GM10248 (cell line): ENCODE measurements at regions not wholly inside any gene's neighbourhood (a gene's known extent, or its start where the extent isn't known, plus 50 kb on each side); places are given as distances from the start of the nearest gene placed in this dataset.
"Not testable (repeated sequence)": the region's sequence is repeated elsewhere in the genome, so short reads cannot be mapped to it uniquely, and the experiment has no call there.

ENCODE experiments used
- CTCF ChIA-PET: fragments of 300-600 bp; sonication (Branson Sonifier 250); formaldehyde crosslinking; extraction: SDS; loops from one replicate; lab custom pipeline; 2021; ENCODE audit warnings: antibody characterized with exemption; lab: Yijun Ruan, JAX
- POLR2A ChIA-PET: fragments of 350-650 bp; sonication (Branson Sonifier 250); formaldehyde crosslinking; extraction: SDS; loops from one replicate; lab custom pipeline; 2020; ENCODE audit warnings: antibody characterized with exemption; lab: Yijun Ruan, JAX
- DNase-seq: peaks from one replicate; pipeline ENCODE4 v3.0.0; 2012; ENCODE audit errors: extremely low spot score
- TF ChIP-seq, protein P1 (sequence below): IDR thresholded peaks from 2 replicates; pipeline ENCODE4 v1.5.1; 2012; ENCODE audit warnings: mild to moderate bottlenecking, low read depth; ENCODE audit errors: extremely low read depth, missing control alignments, control extremely low read depth

GRCh38 chr3:113377158-113377557 lies 64.1 kb downstream of the CFAP44 start:
- ChIA-PET POLR2A (no interaction called here), CTCF (interaction anchor here (1.3 kb wide), 1 partner anchor 24 kb away, joined by 3 read pairs; no protein-coding TSS in a partner anchor)
- TF ChIP-seq, protein P1, sequence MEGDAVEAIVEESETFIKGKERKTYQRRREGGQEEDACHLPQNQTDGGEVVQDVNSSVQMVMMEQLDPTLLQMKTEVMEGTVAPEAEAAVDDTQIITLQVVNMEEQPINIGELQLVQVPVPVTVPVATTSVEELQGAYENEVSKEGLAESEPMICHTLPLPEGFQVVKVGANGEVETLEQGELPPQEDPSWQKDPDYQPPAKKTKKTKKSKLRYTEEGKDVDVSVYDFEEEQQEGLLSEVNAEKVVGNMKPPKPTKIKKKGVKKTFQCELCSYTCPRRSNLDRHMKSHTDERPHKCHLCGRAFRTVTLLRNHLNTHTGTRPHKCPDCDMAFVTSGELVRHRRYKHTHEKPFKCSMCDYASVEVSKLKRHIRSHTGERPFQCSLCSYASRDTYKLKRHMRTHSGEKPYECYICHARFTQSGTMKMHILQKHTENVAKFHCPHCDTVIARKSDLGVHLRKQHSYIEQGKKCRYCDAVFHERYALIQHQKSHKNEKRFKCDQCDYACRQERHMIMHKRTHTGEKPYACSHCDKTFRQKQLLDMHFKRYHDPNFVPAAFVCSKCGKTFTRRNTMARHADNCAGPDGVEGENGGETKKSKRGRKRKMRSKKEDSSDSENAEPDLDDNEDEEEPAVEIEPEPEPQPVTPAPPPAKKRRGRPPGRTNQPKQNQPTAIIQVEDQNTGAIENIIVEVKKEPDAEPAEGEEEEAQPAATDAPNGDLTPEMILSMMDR = no peak
- DNase-seq = peak; percentile 10

DNA sequence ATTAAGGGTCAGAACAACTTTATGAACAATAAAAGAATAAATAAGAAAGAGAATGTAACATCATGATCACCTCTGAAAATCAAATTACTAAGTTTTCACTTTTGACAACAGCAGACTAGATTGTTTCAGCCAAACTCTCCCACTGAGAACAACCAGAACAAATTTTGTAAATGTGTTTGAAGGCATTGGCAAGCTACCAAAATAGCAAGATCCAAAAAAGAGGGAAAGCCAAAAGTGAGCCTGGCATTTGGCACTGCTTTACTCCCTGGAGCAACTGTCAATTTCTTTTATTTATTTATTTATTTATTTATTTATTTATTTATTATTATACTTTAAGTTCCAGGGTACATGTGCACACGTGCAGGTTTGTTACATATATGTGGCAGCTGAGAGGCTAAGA lies 67.2 kb downstream of the CFAP44 start:
- DNase-seq = no peak
- TF ChIP-seq, protein P1 = no peak
- ChIA-PET CTCF (no interaction called here), POLR2A (no interaction called here)

- DNase-seq, CTCF ChIA-PET, POLR2A ChIA-PET: not testable (repeated sequence)
Observed at GRCh38 chr3:113366800-113367199, 74.5 kb downstream of the CFAP44 start.

- CTCF ChIA-PET = interaction anchor here (1.7 kb wide), 1 partner anchor 15 kb away, joined by 4 read pairs; no protein-coding TSS in a partner anchor
- DNase-seq, POLR2A ChIA-PET: not testable (repeated sequence)
Observed at GRCh38 chr3:113355340-113355739, 86.0 kb downstream of the CFAP44 start.

- ChIA-PET CTCF (interaction anchor here (1.1 to 1.6 kb wide), 3 partner anchors 11 to 80 kb away, joined by 3 to 4 read pairs (median 4); no protein-coding TSS in a partner anchor), POLR2A (no interaction called here)
- no peak for DNase-seq
- TF ChIP-seq, protein P1 = no peak
Observed at GRCh38 chr3:113354307-113354706, 87.0 kb downstream of the CFAP44 start.

DNA sequence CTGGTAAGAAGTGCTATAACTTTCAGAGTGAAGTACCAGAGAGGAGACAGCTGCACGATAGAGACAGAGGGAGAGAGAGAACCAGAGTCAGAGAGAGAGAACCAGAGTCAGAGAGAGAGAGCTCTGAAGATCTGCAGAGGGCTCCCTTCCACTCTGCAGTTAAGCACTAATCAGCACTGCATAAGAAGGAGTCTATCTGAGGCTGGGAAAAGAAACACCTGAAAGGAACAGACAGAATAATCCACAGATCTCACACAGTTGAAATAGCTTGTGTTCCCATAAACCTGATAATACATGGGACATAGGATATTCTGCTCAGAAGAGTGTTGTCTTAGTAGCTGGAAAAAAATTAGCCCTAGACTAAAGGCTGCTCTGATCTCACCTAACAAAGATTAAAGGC lies 87.6 kb downstream of the CFAP44 start:
- no peak for DNase-seq
- POLR2A ChIA-PET = no interaction called here

DNA sequence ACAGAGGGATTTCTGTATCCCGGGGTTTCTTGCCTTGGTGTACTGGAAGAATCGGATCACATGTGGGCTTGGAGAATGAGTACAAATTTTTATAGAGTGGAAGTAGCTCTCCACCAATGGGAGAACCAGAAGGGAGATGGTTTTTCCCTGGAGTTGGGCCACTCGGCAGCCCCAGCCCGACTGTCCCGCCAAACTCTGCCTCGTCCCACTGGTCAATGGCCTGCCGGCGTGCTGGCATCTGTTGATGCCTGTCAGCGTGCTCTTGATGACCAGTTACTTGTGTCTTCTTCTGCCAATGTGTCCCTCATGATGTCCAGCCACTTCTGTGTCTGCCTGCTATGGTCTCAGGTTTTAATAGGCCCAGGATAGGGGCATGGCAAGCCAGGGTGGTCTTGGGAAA lies 100.5 kb downstream of the CFAP44 start:
- TF ChIP-seq, protein P1 = no peak
- no peak for DNase-seq
- ChIA-PET CTCF (interaction anchor here (1.3 kb wide), 1 partner anchor 15 kb away, joined by 4 read pairs; no protein-coding TSS in a partner anchor), POLR2A (no interaction called here)

More for the DNA sequence above, 87.6 kb downstream of the CFAP44 start:
- CTCF ChIA-PET = interaction anchor here (1.1 to 1.6 kb wide), 3 partner anchors 10 to 80 kb away, joined by 3 to 4 read pairs (median 4); no protein-coding TSS in a partner anchor
- TF ChIP-seq, protein P1 = no peak
